ELF-1 (cell line): ENCODE measurements at regions not wholly inside any gene's neighbourhood (a gene's known extent, or its start where the extent isn't known, plus 50 kb on each side); places are given as distances from the start of the nearest gene placed in this dataset.
"Not testable (repeated sequence)": the region's sequence is repeated elsewhere in the genome, so short reads cannot be mapped to it uniquely, and the experiment has no call there.

Experiments
- DNase-seq: peaks from one replicate; pipeline ENCODE4 v3.0.0-alpha.2; 2016; ENCODE audit warnings: low read depth, low spot score

DNA sequence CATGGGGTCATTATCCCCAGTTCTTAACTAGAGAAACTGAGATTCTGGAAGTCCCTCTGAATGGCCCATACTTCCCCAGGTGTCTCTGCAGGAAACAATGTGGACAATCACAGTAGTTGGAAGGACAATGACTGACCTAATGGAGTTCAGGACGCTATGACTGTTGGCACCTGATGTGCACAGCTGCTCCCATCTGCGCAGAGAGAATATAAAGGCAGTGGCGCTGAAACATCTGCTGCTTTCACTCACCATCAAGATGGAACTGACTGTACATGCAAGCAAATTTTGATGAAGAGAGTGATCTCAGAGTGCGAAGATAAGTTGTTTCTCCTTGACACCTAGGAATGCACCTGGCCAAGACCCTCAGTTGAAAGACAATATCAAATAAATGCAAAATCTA is 395.7 kb upstream of the ASIC2 start:
- no peak for DNase-seq

DNA sequence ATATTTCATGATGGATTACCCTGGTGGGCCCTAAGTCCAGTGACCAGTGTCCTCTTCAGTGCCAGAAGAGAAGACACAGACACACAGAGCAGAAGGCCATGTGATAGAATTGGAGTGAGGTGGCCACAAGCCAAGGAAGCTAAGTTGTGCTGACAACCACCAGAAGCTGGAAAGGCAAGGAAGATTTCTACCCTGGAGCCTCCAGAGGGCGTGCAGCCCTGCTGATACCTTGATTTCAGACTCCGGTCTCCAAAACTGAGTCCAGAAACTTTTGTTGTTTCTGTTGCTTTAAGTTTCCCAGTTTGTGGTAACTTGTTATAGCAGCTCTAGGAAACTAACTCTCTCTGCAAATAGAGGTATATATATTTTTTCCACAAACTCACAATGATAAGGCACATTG is 396.6 kb upstream of the ASIC2 start:
- DNase-seq, result no peak

DNA sequence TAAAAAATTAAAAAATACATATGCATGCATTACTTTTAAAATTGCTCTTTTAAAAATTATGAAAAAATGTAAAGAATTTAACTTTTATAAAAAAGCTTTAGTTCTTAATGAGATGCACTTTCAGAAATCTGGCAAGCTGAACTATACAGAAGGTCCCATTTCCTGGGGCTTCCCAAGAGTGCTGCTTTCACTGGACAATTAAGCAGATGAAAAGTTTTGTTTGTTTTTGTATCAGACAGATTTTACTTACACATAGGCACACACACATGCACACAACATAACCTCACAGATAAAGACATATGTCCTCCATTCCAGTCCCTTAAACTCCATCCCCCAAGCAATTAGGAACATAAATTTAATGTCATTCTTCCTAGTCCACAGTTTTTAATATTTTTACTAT is 402.3 kb upstream of the ASIC2 start:
- no peak for DNase-seq

DNA sequence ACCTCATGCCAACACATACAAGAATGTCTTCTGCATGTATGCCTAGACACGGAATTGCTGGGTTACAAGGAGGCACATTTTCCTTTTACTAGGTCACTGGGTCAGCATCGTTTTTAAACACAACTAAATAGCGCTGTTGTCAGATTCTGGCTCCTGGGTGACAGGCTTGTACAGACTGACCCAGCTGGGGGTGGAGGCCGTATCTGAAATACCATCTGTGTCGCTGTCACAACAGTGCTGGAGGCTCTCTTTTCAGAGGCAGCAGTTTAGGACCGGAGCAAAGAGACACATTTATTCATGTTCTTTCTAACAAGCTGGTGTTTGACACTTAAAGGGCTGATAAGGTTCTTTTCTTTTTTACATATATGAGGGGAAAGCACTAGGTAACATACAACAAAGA is 403.0 kb upstream of the ASIC2 start:
- no peak for DNase-seq

DNA sequence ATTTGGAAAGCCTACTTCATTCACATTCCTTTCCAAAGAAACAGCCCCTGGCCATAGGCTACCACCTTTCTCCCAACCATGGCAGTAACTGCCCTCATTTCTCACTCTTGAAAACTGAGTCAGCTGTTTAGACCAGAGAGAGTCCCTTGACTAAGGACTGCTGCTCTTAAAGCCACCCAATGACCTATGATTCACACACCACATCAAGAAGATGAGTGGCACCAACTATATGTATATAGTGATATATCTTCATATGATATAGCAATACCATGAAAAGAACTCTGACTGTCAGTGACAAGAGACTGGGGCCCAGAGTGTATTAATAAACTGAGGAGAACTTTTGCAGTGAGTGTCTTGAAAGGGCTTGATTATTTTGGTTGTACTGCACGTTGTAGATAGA is 404.5 kb upstream of the ASIC2 start:
- no peak for DNase-seq

GRCh38 chr17:33701910-33702309 is 408.8 kb upstream of the ASIC2 start:
- no peak for DNase-seq

GRCh38 chr17:33704856-33705255 is 411.8 kb upstream of the ASIC2 start:
- no peak for DNase-seq

DNA sequence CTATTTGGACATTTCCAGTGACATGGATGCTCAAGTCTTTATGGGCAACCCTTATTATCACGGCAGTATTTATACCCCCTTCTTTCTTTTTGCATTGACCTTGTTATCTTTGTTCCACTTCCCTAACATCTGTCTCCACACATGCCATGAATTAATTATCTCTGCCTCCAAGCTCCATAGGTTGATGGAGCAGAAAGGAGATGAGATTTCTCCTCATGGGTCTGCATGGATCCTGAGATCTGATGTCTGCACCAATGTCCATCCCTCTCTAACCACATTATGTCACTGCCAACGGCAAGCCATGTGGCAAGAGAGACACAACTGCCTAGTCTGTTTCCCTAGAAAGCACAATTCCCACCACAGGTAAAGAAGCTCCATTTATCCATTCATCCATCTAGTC is 416.8 kb upstream of the ASIC2 start:
- no peak for DNase-seq

DNA sequence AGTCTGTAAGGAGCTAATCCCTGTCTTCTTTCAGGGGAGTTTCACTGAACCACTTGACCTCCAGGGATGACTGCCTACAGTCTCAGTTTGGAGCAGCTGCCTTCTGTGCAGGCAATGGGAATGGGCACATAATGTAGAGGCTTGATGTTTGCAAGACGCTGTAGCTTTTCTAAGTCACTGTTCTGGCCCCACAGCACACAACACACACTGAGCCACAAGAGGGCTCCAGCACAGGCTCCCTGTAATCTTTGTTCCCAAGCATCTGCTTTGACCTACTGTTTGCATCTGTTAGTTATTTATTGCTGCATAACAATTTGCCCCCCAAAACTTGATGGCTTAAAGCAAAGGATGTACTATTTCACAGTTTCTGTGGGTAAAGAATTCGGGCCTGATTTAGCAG is 419.0 kb upstream of the ASIC2 start:
- DNase-seq, result no peak

DNA sequence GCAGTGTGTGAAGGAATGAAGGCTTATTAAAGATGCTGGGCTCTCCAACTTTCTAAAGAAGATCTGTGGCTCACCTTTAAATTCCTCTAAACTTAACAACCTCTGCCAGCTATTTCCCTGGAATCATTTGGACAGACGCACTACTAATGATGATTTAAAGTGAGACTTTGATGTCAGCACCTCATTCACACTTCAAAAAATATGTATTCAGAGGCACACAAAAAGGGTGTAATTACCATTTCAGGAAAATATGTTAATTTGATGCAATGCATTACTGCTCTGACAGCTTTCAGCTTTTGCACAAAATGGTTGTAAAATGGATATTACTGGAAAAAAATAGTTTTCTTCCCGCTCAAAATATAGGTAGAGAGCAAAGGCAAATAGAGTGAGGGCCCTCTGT is 423.9 kb upstream of the ASIC2 start:
- no peak for DNase-seq

DNA sequence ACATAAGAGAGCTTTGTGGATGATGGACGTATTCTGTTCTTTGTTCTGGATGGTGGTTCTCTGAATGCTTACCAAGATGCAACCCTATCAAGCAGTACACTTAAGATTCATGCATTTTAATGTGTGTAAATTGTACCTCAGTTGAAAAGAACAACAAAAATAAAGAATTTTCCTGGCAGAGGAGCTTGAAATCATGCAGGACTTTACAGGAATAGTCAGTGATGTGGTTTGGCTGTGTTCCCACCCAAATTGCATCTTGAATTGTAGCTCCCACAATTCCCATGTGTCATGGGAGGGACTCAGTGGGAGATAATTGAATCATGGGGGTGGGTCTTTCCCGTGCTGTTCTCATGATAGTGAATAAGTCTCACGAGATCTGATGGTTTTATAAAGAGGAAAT is 430.6 kb upstream of the ASIC2 start:
- DNase-seq, result not testable (repeated sequence)

- peak; percentile 74 for DNase-seq
Measured at GRCh38 chr17:33725675-33726271, 432.7 kb upstream of the ASIC2 start.

- DNase-seq, result no peak
Measured at GRCh38 chr17:33730131-33730530, 437.0 kb upstream of the ASIC2 start.

DNA sequence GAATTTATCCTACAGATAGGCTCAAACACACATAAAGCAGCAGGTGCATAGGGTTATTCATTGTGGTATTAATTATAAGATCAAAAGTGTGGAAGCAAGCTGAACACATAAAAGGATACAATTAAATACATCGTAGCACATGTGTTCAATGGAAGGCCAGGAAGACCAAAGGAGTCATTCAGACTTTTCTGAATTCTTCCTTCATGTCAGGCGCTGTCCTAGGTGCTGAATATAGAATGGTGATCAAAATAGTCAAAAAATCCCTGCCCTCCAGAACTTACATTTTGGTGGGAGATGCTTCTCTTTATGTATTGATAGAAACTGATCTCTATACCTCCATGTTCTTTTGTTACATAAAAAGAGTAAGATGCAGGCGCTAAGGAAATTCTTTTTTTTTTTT is 439.0 kb upstream of the ASIC2 start:
- DNase-seq, result no peak

GRCh38 chr17:33739714-33740113 is 446.6 kb upstream of the ASIC2 start:
- DNase-seq, result no peak

GRCh38 chr17:33745047-33745760 is 452.1 kb upstream of the ASIC2 start:
- DNase-seq, result no peak

- DNase-seq, result no peak
Measured at GRCh38 chr17:33749171-33749570, 456.1 kb upstream of the ASIC2 start.

DNA sequence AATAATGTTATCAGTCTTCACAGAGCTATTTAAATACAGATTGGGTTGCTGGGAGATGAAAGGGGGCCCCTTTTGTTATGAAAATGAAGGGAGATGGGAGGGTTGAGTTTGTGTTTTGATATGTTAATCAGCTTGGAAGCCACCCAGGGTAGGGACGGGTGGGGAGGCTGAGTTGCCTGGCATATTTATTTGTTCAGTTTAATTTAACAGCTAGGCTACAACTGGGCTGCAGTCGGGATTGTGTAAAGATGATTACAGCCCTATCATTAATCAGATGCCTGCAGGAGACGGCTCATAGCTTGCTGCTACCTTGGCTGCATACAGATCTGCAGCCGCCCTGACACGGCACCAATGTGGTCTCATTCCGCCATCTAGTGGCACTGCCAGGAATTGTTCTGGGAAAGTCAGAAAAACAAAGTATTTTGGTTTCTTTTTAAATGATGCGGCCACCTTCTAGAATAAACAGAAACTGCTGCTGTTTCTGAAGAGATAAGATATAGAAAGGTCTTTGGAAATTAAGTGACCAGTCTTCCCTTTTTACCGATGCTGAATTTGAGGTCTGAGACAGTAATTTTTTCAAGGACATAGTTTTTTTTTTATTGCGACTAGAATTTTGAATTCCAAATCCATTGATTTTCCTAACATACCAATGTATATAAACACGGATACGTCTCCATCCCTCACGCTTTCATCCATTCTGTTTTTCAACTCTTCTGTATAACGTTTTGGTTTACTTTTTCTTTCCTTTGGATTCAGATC is 458.0 kb upstream of the ASIC2 start:
- peak; percentile 92 for DNase-seq

GRCh38 chr17:33751702-33752065 is 458.6 kb upstream of the ASIC2 start:
- peak; percentile 14 for DNase-seq

- DNase-seq, result no peak
Measured at GRCh38 chr17:33753452-33753851, 460.4 kb upstream of the ASIC2 start.

GRCh38 chr17:33756021-33756420 is 462.9 kb upstream of the ASIC2 start:
- no peak for DNase-seq

DNA sequence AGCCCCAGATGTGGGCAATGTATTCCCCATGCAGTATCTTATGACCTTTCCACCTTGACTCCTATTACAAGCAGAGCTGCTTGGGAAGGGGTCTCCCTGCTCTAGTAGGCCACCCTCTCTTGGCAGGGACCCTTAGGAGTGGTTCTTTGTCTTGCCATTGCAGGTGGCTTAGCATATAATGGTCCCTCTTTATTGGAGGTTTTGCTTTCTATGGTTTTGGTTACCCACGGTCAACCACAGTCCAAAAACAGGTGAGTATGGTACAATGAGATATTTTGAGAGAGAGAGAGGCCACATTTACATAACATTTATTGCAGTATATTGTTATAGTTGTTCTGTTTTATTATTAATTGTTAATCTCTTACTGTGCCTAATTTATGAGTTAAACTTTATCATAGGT is 472.8 kb upstream of the ASIC2 start:
- no peak for DNase-seq

DNA sequence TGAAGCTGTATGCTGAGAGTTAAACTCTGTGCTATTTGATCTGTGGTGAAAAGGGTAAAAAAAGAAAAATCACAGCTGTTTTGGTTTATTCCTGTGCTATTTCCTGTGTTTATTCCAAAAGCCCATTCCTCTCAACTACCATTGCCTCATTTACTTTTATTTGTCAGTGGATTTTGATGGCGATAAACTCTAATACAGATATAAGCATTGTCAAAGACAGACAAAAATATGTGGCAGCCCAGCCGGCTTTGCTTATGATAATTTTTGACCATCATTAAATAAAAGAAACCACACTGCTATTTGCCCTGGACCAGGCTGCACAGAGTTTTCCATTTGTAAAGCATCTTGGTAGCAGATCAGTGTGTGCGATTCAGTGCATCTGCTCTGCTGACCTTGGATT is 473.6 kb upstream of the ASIC2 start:
- no peak for DNase-seq
